PFSK-1 (cell line): ENCODE measurements at regions not wholly inside any gene's neighbourhood (a gene's known extent, or its start where the extent isn't known, plus 50 kb on each side); places are given as distances from the start of the nearest gene placed in this dataset.

Experiments
- FOXP2 ChIP-seq: optimal IDR thresholded peaks from 2 replicates; pipeline ENCODE3; 2011; ENCODE audit warnings: borderline replicate concordance, control low read depth, inconsistent platforms; ENCODE audit not compliant: insufficient read depth; ENCODE audit errors: extremely low read length, extremely low read depth
- POLR2AphosphoS5 ChIP-seq: IDR thresholded peaks from 2 replicates; pipeline ENCODE4 v1.6.1; 2012; ENCODE audit warnings: low read depth, mild to moderate bottlenecking, control low read depth, low read length, moderate library complexity
- REST ChIP-seq, 2 experiments: IDR thresholded peaks; 2 replicates each; pipeline versions ENCODE4 v1.6.1 to v1.8.0; 2011 to 2012; ENCODE audit warnings: low read depth in 2 of 2, low read length in 2 of 2, control low read depth in 1 of 2, inconsistent platforms in 1 of 2, mild to moderate bottlenecking in 1 of 2, moderate library complexity in 1 of 2; ENCODE audit not compliant: insufficient read depth in 1 of 2
- SIN3A ChIP-seq: IDR thresholded peaks from 2 replicates; pipeline ENCODE4 v1.6.1; 2012; ENCODE audit warnings: mild to moderate bottlenecking, low read length, moderate library complexity, borderline replicate concordance; ENCODE audit not compliant: insufficient read depth
- TAF1 ChIP-seq: IDR thresholded peaks from 2 replicates; pipeline ENCODE4 v1.6.1; 2012; ENCODE audit warnings: low read length, control low read depth, borderline replicate concordance; ENCODE audit not compliant: insufficient read depth

- TF ChIP-seq SIN3A = no peak
- no peak for TF ChIP-seq POLR2AphosphoS5
- TF ChIP-seq TAF1 = no peak
- no peak for TF ChIP-seq REST (IDR thresholded peaks at IDR 0.05; ENCODE audit: insufficient read depth in 1 of 2, low read depth in 2 of 2, low read length in 2 of 2)
- TF ChIP-seq FOXP2 = no peak
Observed at GRCh38 chr22:48380016-48380665, 1447.5 kb downstream of the BRD1 start.

GRCh38 chr22:48379371-48379770 is 1448.3 kb downstream of the BRD1 start:
- TF ChIP-seq SIN3A = no peak
- TF ChIP-seq TAF1 = no peak
- TF ChIP-seq REST (IDR thresholded peaks at IDR 0.05; ENCODE audit: insufficient read depth in 1 of 2, low read depth in 2 of 2, low read length in 2 of 2) = no peak
- TF ChIP-seq FOXP2 = no peak
- TF ChIP-seq POLR2AphosphoS5 = no peak

GRCh38 chr22:48378673-48379072 is 1449.0 kb downstream of the BRD1 start:
- no peak for TF ChIP-seq TAF1
- TF ChIP-seq POLR2AphosphoS5 = no peak

GRCh38 chr22:48376936-48377712 is 1450.5 kb downstream of the BRD1 start:
- TF ChIP-seq FOXP2 (no peak), POLR2AphosphoS5 (no peak), REST (IDR thresholded peaks at IDR 0.05; ENCODE audit: insufficient read depth in 1 of 2, low read depth in 2 of 2, low read length in 2 of 2) (no peak), SIN3A (no peak), TAF1 (no peak)

GRCh38 chr22:48376428-48376827 is 1451.2 kb downstream of the BRD1 start:
- TF ChIP-seq SIN3A (no peak), POLR2AphosphoS5 (no peak), REST (IDR thresholded peaks at IDR 0.05; ENCODE audit: insufficient read depth in 1 of 2, low read depth in 2 of 2, low read length in 2 of 2) (no peak), FOXP2 (no peak), TAF1 (no peak)
